IMR-90 (cell line): ENCODE measurements at regions not wholly inside any gene's neighbourhood (a gene's known extent, or its start where the extent isn't known, plus 50 kb on each side); places are given as distances from the start of the nearest gene placed in this dataset.

Source experiments
- ATAC-seq: fragments of 200-7000 bp; cut with Tn5 transposase; 2 replicates; pipeline ENCODE4 v1.9.1; 2020; ENCODE audit warnings: low read depth, mild to moderate bottlenecking, moderate library complexity
- BruUV-seq: library from RNA; stranded (reverse); fragments of 400-500 nt; replicated peaks from 2 replicates; lab custom pipeline; 2021; lab: Mats Ljungman, UMichigan
- CTCF ChIA-PET: fragments of 300-600 bp; formaldehyde crosslinking; extraction: SDS; loops from one replicate; lab custom pipeline; 2021; ENCODE audit warnings: antibody characterized with exemption; lab: Yijun Ruan, JAX
- POLR2A ChIA-PET: fragments of 300-600 bp; sonication (Branson Sonifier 250); formaldehyde crosslinking; loops from one replicate; lab custom pipeline; 2022; ENCODE audit warnings: antibody characterized with exemption; ENCODE audit not compliant: unreplicated experiment; lab: Charles Lee
- DNase-seq: peaks from one replicate; pipeline ENCODE4 v3.0.0; 2013
- H2AFZ ChIP-seq: replicated peaks from 2 replicates; pipeline ENCODE3; 2013; ENCODE audit warnings: low read length, mild to moderate bottlenecking; ENCODE audit not compliant: poor library complexity
- H2AK5ac ChIP-seq: 2 replicates; pipeline ENCODE4 v1.6.1; 2013; ENCODE audit warnings: low read depth, low read length, inconsistent platforms
- H2AK9ac ChIP-seq: replicated peaks from 2 replicates; pipeline ENCODE3; 2013; ENCODE audit warnings: mild to moderate bottlenecking, low read depth, low read length, moderate library complexity; ENCODE audit not compliant: poor library complexity
- H2BK120ac ChIP-seq: 2 replicates; pipeline ENCODE4 v1.6.1; 2013; ENCODE audit warnings: low read depth, low read length, inconsistent platforms
- H2BK15ac ChIP-seq: 3 replicates; pipeline ENCODE4 v1.6.1; 2013; ENCODE audit warnings: low read depth, low read length, inconsistent platforms
- H2BK20ac ChIP-seq: 2 replicates; pipeline ENCODE4 v1.6.1; 2013; ENCODE audit warnings: low read depth, mild to moderate bottlenecking, inconsistent platforms, low read length, moderate library complexity
- H2BK5ac ChIP-seq: 2 replicates; pipeline ENCODE4 v1.6.1; 2013; ENCODE audit warnings: mild to moderate bottlenecking, low read depth, low read length, inconsistent platforms; ENCODE audit not compliant: poor library complexity, severe bottlenecking
- H3K14ac ChIP-seq: replicated peaks from 2 replicates; pipeline ENCODE4 v1.6.1; 2013; ENCODE audit warnings: low read depth, low read length, inconsistent platforms
- H3K18ac ChIP-seq: 2 replicates; pipeline ENCODE4 v1.6.1; 2013; ENCODE audit warnings: low read depth, low read length, control low read depth
- H3K23ac ChIP-seq: 2 replicates; pipeline ENCODE4 v1.6.1; 2013; ENCODE audit warnings: low read depth, low read length, inconsistent platforms
- H3K27ac ChIP-seq: 2 replicates; pipeline ENCODE4 v1.5.1; 2013; ENCODE audit warnings: mild to moderate bottlenecking, control low read depth, low read length; ENCODE audit not compliant: insufficient read depth
- H3K27me3 ChIP-seq: 2 replicates; pipeline ENCODE4 v1.6.1; 2013; ENCODE audit warnings: low read length; ENCODE audit not compliant: control insufficient read depth, insufficient read depth
- H3K36me3 ChIP-seq: 2 replicates; pipeline ENCODE4 v1.6.1; 2013; ENCODE audit warnings: low read length, mixed read lengths; ENCODE audit not compliant: control insufficient read depth, insufficient read depth
- H3K4ac ChIP-seq: 2 replicates; pipeline ENCODE4 v1.6.1; 2013; ENCODE audit warnings: low read depth, low read length, inconsistent platforms
- H3K4me1 ChIP-seq: 2 replicates; pipeline ENCODE4 v1.6.1; 2013; ENCODE audit warnings: low read length, mixed read lengths; ENCODE audit not compliant: control insufficient read depth, insufficient read depth
- H3K4me2 ChIP-seq: 2 replicates; pipeline ENCODE4 v1.6.1; 2013; ENCODE audit warnings: low read depth, mild to moderate bottlenecking, control low read depth, low read length, moderate library complexity
- H3K4me3 ChIP-seq: 2 replicates; pipeline ENCODE4 v1.5.1; 2013; ENCODE audit warnings: low read depth, mild to moderate bottlenecking, control low read depth, low read length, moderate library complexity; ENCODE audit not compliant: insufficient read depth
- H3K56ac ChIP-seq: 2 replicates; pipeline ENCODE4 v1.6.1; 2013; ENCODE audit warnings: low read length, inconsistent platforms; ENCODE audit not compliant: insufficient read depth; ENCODE audit errors: extremely low read depth
- H3K79me1 ChIP-seq, 2 experiments: 2 replicates each; pipeline ENCODE4 v1.6.1; 2013; ENCODE audit warnings: low read length in 2 of 2, inconsistent platforms in 1 of 2, low read depth in 1 of 2
- H3K9ac ChIP-seq: 2 replicates; pipeline ENCODE4 v1.6.1; 2013; ENCODE audit warnings: low read depth, low read length, control low read depth
- H3K9me1 ChIP-seq: 2 replicates; pipeline ENCODE4 v1.6.1; 2013; ENCODE audit warnings: low read length, inconsistent platforms; ENCODE audit not compliant: insufficient read depth
- H3K9me3 ChIP-seq: 2 replicates; pipeline ENCODE4 v1.6.1; 2013; ENCODE audit warnings: low read length; ENCODE audit not compliant: control insufficient read depth, insufficient read depth
- H4K20me1 ChIP-seq: 2 replicates; pipeline ENCODE4 v1.6.1; 2013; ENCODE audit warnings: low read length, inconsistent platforms; ENCODE audit not compliant: insufficient read depth
- H4K5ac ChIP-seq: 2 replicates; pipeline ENCODE4 v1.6.1; 2013; ENCODE audit warnings: mild to moderate bottlenecking, low read depth, low read length, control low read depth
- H4K8ac ChIP-seq, 2 experiments: 2 replicates each; pipeline ENCODE4 v1.6.1; 2013; ENCODE audit warnings: low read depth in 2 of 2, low read length in 2 of 2, control low read depth in 1 of 2, inconsistent platforms in 1 of 2
- H4K91ac ChIP-seq: 2 replicates; pipeline ENCODE4 v1.6.1; 2013; ENCODE audit warnings: low read depth, low read length, inconsistent platforms; ENCODE audit not compliant: insufficient read depth
- BHLHE40 ChIP-seq: fragments of 150-350 bp; IDR thresholded peaks from 2 replicates; pipeline ENCODE4 v1.6.1; 2016; ENCODE audit warnings: mild to moderate bottlenecking, low read depth, low read length
- CEBPB ChIP-seq: IDR thresholded peaks from 2 replicates; pipeline ENCODE4 v1.6.1; 2012; ENCODE audit warnings: low read depth, low read length, improper control_type of control experiment
- CHD1 ChIP-seq: IDR thresholded peaks from 2 replicates; pipeline ENCODE4 v1.6.1; 2012; ENCODE audit warnings: low read depth, low read length, improper control_type of control experiment
- FOS ChIP-seq: fragments of 150-350 bp; IDR thresholded peaks from 2 replicates; pipeline ENCODE4 v1.6.1; 2016; ENCODE audit warnings: low read depth, low read length
- MAFK ChIP-seq: IDR thresholded peaks from 2 replicates; pipeline ENCODE4 v1.6.1; 2012; ENCODE audit warnings: low read depth, low read length, improper control_type of control experiment
- MAZ ChIP-seq: IDR thresholded peaks from 2 replicates; pipeline ENCODE4 v1.6.1; 2012; ENCODE audit warnings: low read depth, mild to moderate bottlenecking, low read length, improper control_type of control experiment, moderate library complexity, borderline replicate concordance
- MXI1 ChIP-seq: IDR thresholded peaks from 2 replicates; pipeline ENCODE4 v1.6.1; 2012; ENCODE audit warnings: low read depth, mild to moderate bottlenecking, low read length, moderate library complexity, borderline replicate concordance
- NFE2L2 ChIP-seq: fragments of 150-350 bp; IDR thresholded peaks from 2 replicates; pipeline ENCODE4 v1.6.1; 2016; ENCODE audit warnings: low read depth, mild to moderate bottlenecking, low read length
- RAD21 ChIP-seq: IDR thresholded peaks from 2 replicates; pipeline ENCODE4 v1.6.1; 2012; ENCODE audit warnings: low read length, improper control_type of control experiment
- RCOR1 ChIP-seq: IDR thresholded peaks from 2 replicates; pipeline ENCODE4 v1.6.1; 2012; ENCODE audit warnings: mild to moderate bottlenecking, low read length, improper control_type of control experiment; ENCODE audit not compliant: insufficient replicate concordance
- RFX5 ChIP-seq: IDR thresholded peaks from 2 replicates; pipeline ENCODE4 v1.8.0; 2012; ENCODE audit warnings: low read depth, mild to moderate bottlenecking, low read length, moderate library complexity
- SMC3 ChIP-seq: fragments of 150-350 bp; IDR thresholded peaks from 2 replicates; pipeline ENCODE4 v1.6.1; 2016; ENCODE audit warnings: low read depth, mild to moderate bottlenecking, antibody characterized with exemption, low read length, moderate library complexity
- WGBS, 2 experiments: methylation state at CpG; one replicate each; pipeline versions ENCODE4 v1.1.5 to v1.1.7; 2013; ENCODE audit warnings: missing lambda C conversion rate in 2 of 2; ENCODE audit not compliant: insufficient read length in 1 of 2; ENCODE audit errors: extremely low coverage in 2 of 2; 5-methylcytosine and 5-hydroxymethylcytosine counted together
- dilution Hi-C: fragments of 300-500 bp; cut with HindIII; formaldehyde crosslinking; loops from one replicate; pipeline ENCODE4 v1.14.3; 2018; ENCODE audit warnings: low sequenced_read_pairs; ENCODE audit not compliant: unreplicated experiment
- in situ Hi-C: fragments of 300-500 bp; cut with MboI; formaldehyde crosslinking; loops from 3 replicates; pipeline ENCODE4 v1.14.3; 2019; ENCODE audit warnings: low sequenced_read_pairs, inconsistent platforms, mixed read lengths
- intact Hi-C: fragments of 100-400 bp; cut with micrococcal nuclease; formaldehyde crosslinking; loops from 2 replicates; pipeline ENCODE4 v1.10.0; 2022
- TF ChIP-seq, protein P1 (sequence below): fragments of 150-350 bp; IDR thresholded peaks from 2 replicates; pipeline ENCODE4 v1.6.1; 2016; ENCODE audit warnings: low read depth, mild to moderate bottlenecking, low read length, moderate library complexity, borderline replicate concordance
- TF ChIP-seq, protein P2 (sequence below): fragments of 150-350 bp; IDR thresholded peaks from 2 replicates; pipeline ENCODE4 v1.6.1; 2017; ENCODE audit warnings: mild to moderate bottlenecking, antibody characterized with exemption, low read length, low read depth
- TF ChIP-seq, protein P3 (sequence below): conservative IDR thresholded peaks from 2 replicates; pipeline ENCODE4 v1.5.1; 2012; ENCODE audit warnings: mild to moderate bottlenecking, low read depth, low read length, improper control_type of control experiment

DNA sequence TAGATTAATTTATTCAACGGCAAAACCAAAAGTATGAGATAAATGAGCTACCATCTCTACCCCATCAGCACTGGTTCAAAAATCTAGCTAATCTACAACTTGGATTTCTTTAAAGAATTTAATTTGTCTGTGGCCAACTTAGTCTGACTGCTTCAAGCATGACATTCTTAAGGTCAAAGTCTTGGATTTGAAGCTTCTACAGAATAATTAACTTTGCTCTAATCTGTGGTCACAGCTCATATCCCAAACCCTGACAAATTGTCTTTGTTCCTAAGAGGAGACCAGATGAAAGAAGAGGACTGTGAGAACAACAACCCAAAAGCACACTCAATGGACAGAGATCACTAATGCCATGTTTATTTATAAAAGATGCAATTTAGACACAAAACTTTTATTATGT lies 166.9 kb upstream of the EPHA7 start:
- no peak overlapping the region for H2BK15ac ChIP-seq
- no peak overlapping the region for H2BK5ac ChIP-seq
- DNase-seq (no peak), ATAC-seq (no peak)
- no peaks in the 10 kb centered on the region for H4K20me1 ChIP-seq
- H4K8ac ChIP-seq: no peak overlapping the region
- ChIA-PET POLR2A (no interaction called here), CTCF (no interaction called here)
- no peak overlapping the region for H4K5ac ChIP-seq
- H2AK5ac ChIP-seq: no peak overlapping the region
- H3K4ac ChIP-seq: no peak overlapping the region
- H3K4me2 ChIP-seq: no peak overlapping the region
- H3K4me1 ChIP-seq: no peaks in the 10 kb centered on the region
- H3K27me3 ChIP-seq: no peaks in the 10 kb centered on the region
- H3K9me1 ChIP-seq: no peaks in the 10 kb centered on the region
- H2BK20ac ChIP-seq: no peak overlapping the region
- dilution Hi-C loops (no loop called here), intact Hi-C loops (no loop called here), in situ Hi-C loops (no loop called here)
- H3K14ac ChIP-seq: no peak overlapping the region
- TF ChIP-seq BHLHE40: no peak
- no peak for TF ChIP-seq SMC3
- TF ChIP-seq, protein P1, sequence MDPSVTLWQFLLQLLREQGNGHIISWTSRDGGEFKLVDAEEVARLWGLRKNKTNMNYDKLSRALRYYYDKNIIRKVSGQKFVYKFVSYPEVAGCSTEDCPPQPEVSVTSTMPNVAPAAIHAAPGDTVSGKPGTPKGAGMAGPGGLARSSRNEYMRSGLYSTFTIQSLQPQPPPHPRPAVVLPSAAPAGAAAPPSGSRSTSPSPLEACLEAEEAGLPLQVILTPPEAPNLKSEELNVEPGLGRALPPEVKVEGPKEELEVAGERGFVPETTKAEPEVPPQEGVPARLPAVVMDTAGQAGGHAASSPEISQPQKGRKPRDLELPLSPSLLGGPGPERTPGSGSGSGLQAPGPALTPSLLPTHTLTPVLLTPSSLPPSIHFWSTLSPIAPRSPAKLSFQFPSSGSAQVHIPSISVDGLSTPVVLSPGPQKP: no peak
- TF ChIP-seq CEBPB: no peak
- TF ChIP-seq NFE2L2: no peak
- TF ChIP-seq RFX5: no peak
- no peak for TF ChIP-seq RCOR1
- no peak for TF ChIP-seq FOS
- no peak for TF ChIP-seq MXI1
- TF ChIP-seq, protein P2, sequence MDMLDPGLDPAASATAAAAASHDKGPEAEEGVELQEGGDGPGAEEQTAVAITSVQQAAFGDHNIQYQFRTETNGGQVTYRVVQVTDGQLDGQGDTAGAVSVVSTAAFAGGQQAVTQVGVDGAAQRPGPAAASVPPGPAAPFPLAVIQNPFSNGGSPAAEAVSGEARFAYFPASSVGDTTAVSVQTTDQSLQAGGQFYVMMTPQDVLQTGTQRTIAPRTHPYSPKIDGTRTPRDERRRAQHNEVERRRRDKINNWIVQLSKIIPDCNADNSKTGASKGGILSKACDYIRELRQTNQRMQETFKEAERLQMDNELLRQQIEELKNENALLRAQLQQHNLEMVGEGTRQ: no peak
- TF ChIP-seq RAD21: no peak
- no peak for TF ChIP-seq MAFK
- no peak for TF ChIP-seq MAZ
- TF ChIP-seq, protein P3, sequence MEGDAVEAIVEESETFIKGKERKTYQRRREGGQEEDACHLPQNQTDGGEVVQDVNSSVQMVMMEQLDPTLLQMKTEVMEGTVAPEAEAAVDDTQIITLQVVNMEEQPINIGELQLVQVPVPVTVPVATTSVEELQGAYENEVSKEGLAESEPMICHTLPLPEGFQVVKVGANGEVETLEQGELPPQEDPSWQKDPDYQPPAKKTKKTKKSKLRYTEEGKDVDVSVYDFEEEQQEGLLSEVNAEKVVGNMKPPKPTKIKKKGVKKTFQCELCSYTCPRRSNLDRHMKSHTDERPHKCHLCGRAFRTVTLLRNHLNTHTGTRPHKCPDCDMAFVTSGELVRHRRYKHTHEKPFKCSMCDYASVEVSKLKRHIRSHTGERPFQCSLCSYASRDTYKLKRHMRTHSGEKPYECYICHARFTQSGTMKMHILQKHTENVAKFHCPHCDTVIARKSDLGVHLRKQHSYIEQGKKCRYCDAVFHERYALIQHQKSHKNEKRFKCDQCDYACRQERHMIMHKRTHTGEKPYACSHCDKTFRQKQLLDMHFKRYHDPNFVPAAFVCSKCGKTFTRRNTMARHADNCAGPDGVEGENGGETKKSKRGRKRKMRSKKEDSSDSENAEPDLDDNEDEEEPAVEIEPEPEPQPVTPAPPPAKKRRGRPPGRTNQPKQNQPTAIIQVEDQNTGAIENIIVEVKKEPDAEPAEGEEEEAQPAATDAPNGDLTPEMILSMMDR: no peak
- no peak for TF ChIP-seq CHD1
- H3K9me3 ChIP-seq: no peaks in the 10 kb centered on the region; the same call in 1 of the 2 replicates
- H3K18ac ChIP-seq: no peak overlapping the region
- no peak overlapping the region for H2BK120ac ChIP-seq
- H3K27ac ChIP-seq: no peak overlapping the region
- no peak overlapping the region for H3K9ac ChIP-seq
- no TSS peak for BruUV-seq
- H3K79me1 ChIP-seq: no peaks in the 10 kb centered on the region
- no CpG with 5 or more reads among the region's 1 CpG for WGBS, 2 experiments
- H2AK9ac ChIP-seq: no peak overlapping the region
- H3K56ac ChIP-seq: no peak overlapping the region
- no peak overlapping the region for H4K91ac ChIP-seq
- no peak overlapping the region for H3K4me3 ChIP-seq
- no peak overlapping the region for H2AFZ ChIP-seq
- H3K36me3 ChIP-seq: no peaks in the 10 kb centered on the region
- no peak overlapping the region for H3K23ac ChIP-seq
